ENCODE measurements at regions not wholly inside any gene's neighbourhood (a gene's known extent, or its start where the extent isn't known, plus 50 kb on each side); places are given as distances from the start of the nearest gene placed in this dataset.

GRCh38 chr18:22086973-22087372 lies 82.4 kb upstream of the GATA6 start:
- Mint-ChIP-seq H3K36me3 (ENCODE audit: low read depth, unreplicated experiment) (no peaks in the 10 kb centered on the region), H3K27me3 (ENCODE audit: low read depth, unreplicated experiment) (peaks cover 17% of the 10 kb centered on the region), H3K4me1 (ENCODE audit: low read depth, unreplicated experiment) (peaks cover 4% of the 10 kb centered on the region), H3K9me3 (ENCODE audit: unreplicated experiment) (no peaks in the 10 kb centered on the region), H3K27ac (ENCODE audit: unreplicated experiment) (no peak overlapping the region), H3K4me3 (ENCODE audit: unreplicated experiment) (no peak overlapping the region)
- H3K4me3 ChIP-seq (ENCODE audit: insufficient read depth, low read depth, low read length): no peak overlapping the region
- FAIRE-seq (no peak), DNase-seq (ENCODE audit: low read depth) (no peak)
- no peaks in the 10 kb centered on the region for H3K27me3 ChIP-seq (ENCODE audit: insufficient read depth, low read length)
- H3K9me3 ChIP-seq (ENCODE audit: insufficient read depth, low read depth, low read length): no peaks in the 10 kb centered on the region
- H3K79me2 ChIP-seq (ENCODE audit: insufficient read depth, low read length): no peaks in the 10 kb centered on the region
- no peak overlapping the region for H2AFZ ChIP-seq (ENCODE audit: low read depth, low read length)
- no peaks in the 10 kb centered on the region for H3K36me3 ChIP-seq (ENCODE audit: insufficient read depth, low read length)
- no peaks in the 10 kb centered on the region for H3K4me1 ChIP-seq (ENCODE audit: insufficient read depth, low read length)
- no peaks in the 10 kb centered on the region for H4K20me1 ChIP-seq (ENCODE audit: insufficient read depth, low read length)
- TF ChIP-seq EZH2 (IDR thresholded peaks at IDR 0.05; ENCODE audit: insufficient read depth, low read length) (no peak), CTCF (IDR thresholded peaks at IDR 0.05; ENCODE audit: insufficient read depth, low read depth, low read length) (no peak)
- H3K27ac ChIP-seq (ENCODE audit: low read depth, low read length): no peak overlapping the region
- no peak overlapping the region for H3K4me2 ChIP-seq (ENCODE audit: low read length)
- H3K9ac ChIP-seq (ENCODE audit: low read length): no peak overlapping the region

GRCh38 chr18:22088029-22088428 lies 81.4 kb upstream of the GATA6 start:
- no peak overlapping the region for H3K4me3 ChIP-seq (ENCODE audit: insufficient read depth, low read depth, low read length)
- Mint-ChIP-seq H3K9me3 (ENCODE audit: unreplicated experiment) (peaks cover 2% of the 10 kb centered on the region), H3K27me3 (ENCODE audit: low read depth, unreplicated experiment) (peaks cover 17% of the 10 kb centered on the region), H3K36me3 (ENCODE audit: low read depth, unreplicated experiment) (peaks cover 3% of the 10 kb centered on the region), H3K27ac (ENCODE audit: unreplicated experiment) (no peak overlapping the region), H3K4me1 (ENCODE audit: low read depth, unreplicated experiment) (peaks cover 4% of the 10 kb centered on the region), H3K4me3 (ENCODE audit: unreplicated experiment) (no peak overlapping the region)
- no peaks in the 10 kb centered on the region for H3K27me3 ChIP-seq (ENCODE audit: insufficient read depth, low read length)
- H3K9ac ChIP-seq (ENCODE audit: low read length): no peak overlapping the region
- no peak for FAIRE-seq
- H3K79me2 ChIP-seq (ENCODE audit: insufficient read depth, low read length): no peaks in the 10 kb centered on the region
- DNase-seq (ENCODE audit: low read depth): no peak
- no peak overlapping the region for H2AFZ ChIP-seq (ENCODE audit: low read depth, low read length)
- no peak overlapping the region for H3K4me2 ChIP-seq (ENCODE audit: low read length)
- H3K27ac ChIP-seq (ENCODE audit: low read depth, low read length): no peak overlapping the region
- TF ChIP-seq CTCF (IDR thresholded peaks at IDR 0.05; ENCODE audit: insufficient read depth, low read depth, low read length): no peak
- H4K20me1 ChIP-seq (ENCODE audit: insufficient read depth, low read length): no peaks in the 10 kb centered on the region
- no peaks in the 10 kb centered on the region for H3K36me3 ChIP-seq (ENCODE audit: insufficient read depth, low read length)
- H3K9me3 ChIP-seq (ENCODE audit: insufficient read depth, low read depth, low read length): no peaks in the 10 kb centered on the region
- no peaks in the 10 kb centered on the region for H3K4me1 ChIP-seq (ENCODE audit: insufficient read depth, low read length)

- Histone ChIP-seq H3K4me1 (ENCODE audit: insufficient read depth, low read length) (no peaks in the 10 kb centered on the region), H3K9me3 (ENCODE audit: insufficient read depth, low read depth, low read length) (no peaks in the 10 kb centered on the region), H3K4me2 (ENCODE audit: low read length) (no peak overlapping the region), H3K27ac (ENCODE audit: low read depth, low read length) (no peak overlapping the region), H3K27me3 (ENCODE audit: insufficient read depth, low read length) (peaks cover under 1% of the 10 kb centered on the region), H4K20me1 (ENCODE audit: insufficient read depth, low read length) (no peaks in the 10 kb centered on the region), H3K4me3 (ENCODE audit: insufficient read depth, low read depth, low read length) (no peak overlapping the region), H3K9ac (ENCODE audit: low read length) (no peak overlapping the region), H3K79me2 (ENCODE audit: insufficient read depth, low read length) (no peaks in the 10 kb centered on the region), H3K36me3 (ENCODE audit: insufficient read depth, low read length) (no peaks in the 10 kb centered on the region), H2AFZ (ENCODE audit: low read depth, low read length) (no peak overlapping the region)
- TF ChIP-seq CTCF (IDR thresholded peaks at IDR 0.05; ENCODE audit: insufficient read depth, low read depth, low read length) (no peak), EZH2 (IDR thresholded peaks at IDR 0.05; ENCODE audit: insufficient read depth, low read length) (no peak)
- FAIRE-seq (no peak), DNase-seq (ENCODE audit: low read depth) (no peak)
- H3K36me3 Mint-ChIP-seq (ENCODE audit: low read depth, unreplicated experiment): peaks cover 3% of the 10 kb centered on the region
- peaks cover 4% of the 10 kb centered on the region for H3K4me1 Mint-ChIP-seq (ENCODE audit: low read depth, unreplicated experiment)
- peaks cover 23% of the 10 kb centered on the region for H3K27me3 Mint-ChIP-seq (ENCODE audit: low read depth, unreplicated experiment)
- peaks cover 2% of the 10 kb centered on the region for H3K9me3 Mint-ChIP-seq (ENCODE audit: unreplicated experiment)
- H3K4me3 Mint-ChIP-seq (ENCODE audit: unreplicated experiment): no peak overlapping the region
- no peak overlapping the region for H3K27ac Mint-ChIP-seq (ENCODE audit: unreplicated experiment)
Observed at GRCh38 chr18:22088996-22089640, 80.3 kb upstream of the GATA6 start.

All from astrocyte (in vitro differentiated cells and primary cell).